Natural killer cell (primary cell): ENCODE measurements at regions not wholly inside any gene's neighbourhood (a gene's known extent, or its start where the extent isn't known, plus 50 kb on each side); places are given as distances from the start of the nearest gene placed in this dataset.

ENCODE experiments used
- ATAC-seq, 3 donors: fragments of 150-1000 bp in 2 of 3; fragments of 200-7000 bp in 1 of 3; cut with Tn5 transposase; 1 replicate in 1 of 3; 2 replicates in 2 of 3; pipeline ENCODE4 v1.10.0; 2021; ENCODE audit warnings: mild to moderate bottlenecking in 2 of 3, moderate library complexity in 2 of 3
- DNase-seq, 2 donors: peaks; one replicate each; pipeline versions ENCODE4 v3.0.0 to v3.0.0-alpha.2; 2013 to 2021; ENCODE audit warnings: mixed read lengths in 1 of 2
- H3K27ac ChIP-seq: one replicate; pipeline ENCODE4 v1.5.1; 2013; ENCODE audit warnings: mild to moderate bottlenecking, low read length
- H3K27me3 ChIP-seq: one replicate; pipeline ENCODE4 v1.6.1; 2013; ENCODE audit warnings: low read length; ENCODE audit not compliant: control insufficient read depth, insufficient read depth
- H3K36me3 ChIP-seq: one replicate; pipeline ENCODE4 v1.6.1; 2013; ENCODE audit warnings: low read length; ENCODE audit not compliant: control insufficient read depth, insufficient read depth
- H3K4me1 ChIP-seq: one replicate; pipeline ENCODE4 v1.6.1; 2013; ENCODE audit warnings: low read length; ENCODE audit not compliant: control insufficient read depth, insufficient read depth
- H3K4me3 ChIP-seq: one replicate; pipeline ENCODE4 v1.5.1; 2013; ENCODE audit warnings: low read length
- H3K9me3 ChIP-seq: one replicate; pipeline ENCODE4 v1.6.1; 2013; ENCODE audit warnings: low read length; ENCODE audit not compliant: control insufficient read depth, insufficient read depth
- H3K27ac Mint-ChIP-seq, 2 donors: one replicate each; pipeline ENCODE4 v1.8.0; 2022; ENCODE audit warnings: mild to moderate bottlenecking in 2 of 2, mixed read lengths in 2 of 2, moderate library complexity in 1 of 2
- H3K27me3 Mint-ChIP-seq, 2 donors: one replicate each; pipeline ENCODE4 v1.8.0; 2022; ENCODE audit warnings: low read depth in 2 of 2, mixed read lengths in 2 of 2
- H3K36me3 Mint-ChIP-seq: one replicate; pipeline ENCODE4 v1.8.0; 2022; ENCODE audit warnings: mixed read lengths
- H3K4me1 Mint-ChIP-seq, 2 donors: one replicate each; pipeline ENCODE4 v1.8.0; 2022; ENCODE audit warnings: mixed read lengths in 2 of 2
- H3K4me3 Mint-ChIP-seq: one replicate; pipeline ENCODE4 v1.8.0; 2022; ENCODE audit warnings: mild to moderate bottlenecking, moderate library complexity, mixed read lengths
- H3K9me3 Mint-ChIP-seq, 2 donors: one replicate each; pipeline ENCODE4 v1.8.0; 2022; ENCODE audit warnings: mixed read lengths in 2 of 2
- WGBS: methylation state at CpG from one replicate; pipeline ENCODE4 v1.1.7; 2013; ENCODE audit warnings: missing lambda C conversion rate; ENCODE audit not compliant: insufficient coverage; 5-methylcytosine and 5-hydroxymethylcytosine counted together
- intact Hi-C: fragments of 100-400 bp; cut with micrococcal nuclease; formaldehyde crosslinking; loops from one replicate; pipeline ENCODE4 v1.14.2; 2022
- TF ChIP-seq, protein P1 (sequence below): fragments of 200-600 bp; IDR thresholded peaks from one replicate; pipeline ENCODE4 v1.8.0; 2022; ENCODE audit warnings: antibody characterized with exemption

DNA sequence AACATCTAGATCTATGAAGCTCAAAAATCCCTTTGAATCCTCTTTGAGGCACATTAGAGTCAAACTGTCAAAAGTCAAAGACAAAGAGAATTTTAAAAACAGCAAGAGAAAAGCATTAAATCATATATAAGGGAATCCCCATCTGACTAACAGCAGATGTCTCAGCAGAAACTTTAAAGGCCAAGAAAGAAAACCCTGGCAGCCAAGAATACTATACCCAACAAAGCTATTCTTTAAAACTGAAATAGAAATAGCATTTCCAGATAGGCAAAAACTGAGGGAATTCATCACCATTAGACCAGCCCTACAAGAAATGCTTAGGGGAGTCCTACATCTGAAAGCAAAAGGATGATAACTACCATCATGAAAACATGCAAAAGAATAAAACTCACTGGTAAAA is 211.2 kb upstream of the PDZRN3 start:
- no peak for ATAC-seq
- intact Hi-C loops = no loop called here

DNA sequence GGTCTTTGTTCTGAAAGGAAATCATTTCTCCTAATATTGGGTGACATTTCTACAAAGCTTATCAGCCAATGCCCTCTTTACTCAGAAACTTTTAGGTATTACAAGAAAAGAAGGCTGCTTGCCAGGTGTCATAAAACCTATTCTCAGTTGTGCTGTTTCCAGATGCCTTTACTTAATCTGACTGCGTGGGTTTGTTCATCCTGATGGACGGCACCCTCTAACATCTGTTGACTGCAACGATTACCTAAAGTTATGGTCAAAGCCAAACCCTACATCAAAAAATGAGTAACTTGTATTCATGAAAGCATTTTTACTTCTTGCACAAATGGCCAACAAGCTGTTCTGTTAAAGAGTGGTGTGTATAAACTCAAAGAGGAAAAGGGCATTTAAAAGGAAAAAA is 207.7 kb upstream of the PDZRN3 start:
- Mint-ChIP-seq H3K36me3 (no peaks in the 10 kb centered on the region), H3K27me3 (no peaks in the 10 kb centered on the region), H3K27ac (no peak overlapping the region), H3K9me3 (peaks cover 22 to 28% of the 10 kb centered on the region in 2 donors), H3K4me1 (no peaks in the 10 kb centered on the region), H3K4me3 (no peak overlapping the region)
- no peaks in the 10 kb centered on the region for H3K36me3 ChIP-seq
- ATAC-seq (no peak), DNase-seq (no peak)
- intact Hi-C loops = no loop called here
- WGBS = 100% methylated on average over 3 of the region's 3 CpGs
- no peak overlapping the region for H3K27ac ChIP-seq
- H3K27me3 ChIP-seq = no peaks in the 10 kb centered on the region
- TF ChIP-seq, protein P1, sequence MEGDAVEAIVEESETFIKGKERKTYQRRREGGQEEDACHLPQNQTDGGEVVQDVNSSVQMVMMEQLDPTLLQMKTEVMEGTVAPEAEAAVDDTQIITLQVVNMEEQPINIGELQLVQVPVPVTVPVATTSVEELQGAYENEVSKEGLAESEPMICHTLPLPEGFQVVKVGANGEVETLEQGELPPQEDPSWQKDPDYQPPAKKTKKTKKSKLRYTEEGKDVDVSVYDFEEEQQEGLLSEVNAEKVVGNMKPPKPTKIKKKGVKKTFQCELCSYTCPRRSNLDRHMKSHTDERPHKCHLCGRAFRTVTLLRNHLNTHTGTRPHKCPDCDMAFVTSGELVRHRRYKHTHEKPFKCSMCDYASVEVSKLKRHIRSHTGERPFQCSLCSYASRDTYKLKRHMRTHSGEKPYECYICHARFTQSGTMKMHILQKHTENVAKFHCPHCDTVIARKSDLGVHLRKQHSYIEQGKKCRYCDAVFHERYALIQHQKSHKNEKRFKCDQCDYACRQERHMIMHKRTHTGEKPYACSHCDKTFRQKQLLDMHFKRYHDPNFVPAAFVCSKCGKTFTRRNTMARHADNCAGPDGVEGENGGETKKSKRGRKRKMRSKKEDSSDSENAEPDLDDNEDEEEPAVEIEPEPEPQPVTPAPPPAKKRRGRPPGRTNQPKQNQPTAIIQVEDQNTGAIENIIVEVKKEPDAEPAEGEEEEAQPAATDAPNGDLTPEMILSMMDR = no peak
- H3K4me3 ChIP-seq = no peak overlapping the region
- H3K4me1 ChIP-seq = no peaks in the 10 kb centered on the region
- H3K9me3 ChIP-seq = peaks cover 6% of the 10 kb centered on the region

More for the DNA sequence above, 211.2 kb upstream of the PDZRN3 start:
- no peak overlapping the region for H3K4me3 Mint-ChIP-seq
- no peaks in the 10 kb centered on the region for H3K27me3 Mint-ChIP-seq
- H3K9me3 Mint-ChIP-seq = peaks cover 18 to 31% of the 10 kb centered on the region in 2 donors
- H3K36me3 Mint-ChIP-seq = no peaks in the 10 kb centered on the region
- Histone ChIP-seq H3K4me1 (no peaks in the 10 kb centered on the region), H3K4me3 (no peak overlapping the region), H3K27me3 (no peaks in the 10 kb centered on the region), H3K36me3 (no peaks in the 10 kb centered on the region), H3K9me3 (peaks cover 6% of the 10 kb centered on the region), H3K27ac (no peak overlapping the region)
- no peak for DNase-seq
- H3K27ac Mint-ChIP-seq = no peak overlapping the region
- no peaks in the 10 kb centered on the region for H3K4me1 Mint-ChIP-seq
- TF ChIP-seq, protein P1 = no peak

DNA sequence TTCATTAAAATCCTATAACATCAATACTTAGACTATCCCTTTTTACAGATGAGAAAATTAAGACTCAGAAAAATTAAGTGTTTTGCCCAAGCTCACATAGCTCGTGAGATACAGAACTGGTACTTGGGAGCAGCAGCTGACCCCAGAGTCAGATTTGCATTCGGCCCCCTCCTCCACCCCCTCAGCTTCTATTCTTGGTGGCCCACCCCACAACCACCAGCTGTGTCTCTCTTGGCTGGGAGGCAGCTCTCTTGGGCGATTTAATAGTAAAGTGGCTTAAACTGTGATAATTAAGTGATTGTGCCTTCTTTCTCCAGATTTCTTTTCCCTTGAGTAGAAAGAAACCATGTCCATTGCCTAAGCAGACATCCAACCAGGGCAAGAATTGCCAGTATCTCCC is 203.6 kb upstream of the PDZRN3 start:
- no peak for DNase-seq
- Histone ChIP-seq H3K27ac (no peak overlapping the region), H3K36me3 (no peaks in the 10 kb centered on the region), H3K27me3 (no peaks in the 10 kb centered on the region), H3K4me3 (no peak overlapping the region), H3K4me1 (no peaks in the 10 kb centered on the region), H3K9me3 (no peaks in the 10 kb centered on the region)
- TF ChIP-seq, protein P1 = no peak
- no peak for ATAC-seq
- Mint-ChIP-seq H3K4me1 (no peaks in the 10 kb centered on the region), H3K4me3 (no peak overlapping the region), H3K27me3 (no peaks in the 10 kb centered on the region), H3K27ac (no peak overlapping the region), H3K9me3 (peaks cover 13 to 15% of the 10 kb centered on the region in 2 donors), H3K36me3 (no peaks in the 10 kb centered on the region)
- WGBS = 73% methylated on average over 2 of the region's 3 CpGs
- intact Hi-C loops = no loop called here

DNA sequence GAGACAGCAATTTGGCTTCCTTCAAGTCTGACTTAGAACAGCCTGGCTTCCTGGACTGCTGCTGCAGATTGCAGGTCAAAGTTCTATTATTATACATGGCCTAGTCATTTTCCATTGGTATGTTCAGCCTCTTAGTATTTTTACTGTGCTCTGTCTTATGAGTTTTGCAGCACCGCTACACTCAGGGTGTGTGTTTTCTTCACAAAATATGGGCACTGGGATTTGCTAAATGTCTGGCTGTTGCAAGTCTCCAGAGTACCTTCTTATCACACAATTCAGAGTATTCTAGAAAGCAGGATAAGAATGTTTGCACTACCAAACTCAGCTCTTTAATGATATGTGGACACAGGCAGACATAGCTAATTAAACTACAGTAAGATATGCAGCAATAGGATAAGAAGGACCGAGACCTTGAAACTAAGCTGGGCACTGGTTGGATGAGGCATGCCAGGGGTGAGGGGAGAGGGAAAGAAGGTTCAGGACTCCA is 203.0 kb upstream of the PDZRN3 start:
- no peaks in the 10 kb centered on the region for H3K36me3 Mint-ChIP-seq
- intact Hi-C loops = no loop called here

More for the DNA sequence above, 203.0 kb upstream of the PDZRN3 start:
- no peak overlapping the region for H3K4me3 Mint-ChIP-seq
- Histone ChIP-seq H3K36me3 (no peaks in the 10 kb centered on the region), H3K27ac (no peak overlapping the region), H3K27me3 (no peaks in the 10 kb centered on the region), H3K4me3 (no peak overlapping the region), H3K9me3 (no peaks in the 10 kb centered on the region), H3K4me1 (no peaks in the 10 kb centered on the region)
- TF ChIP-seq, protein P1 = no peak
- H3K4me1 Mint-ChIP-seq = no peaks in the 10 kb centered on the region
- H3K27me3 Mint-ChIP-seq = no peaks in the 10 kb centered on the region
- H3K27ac Mint-ChIP-seq = no peak overlapping the region
- H3K9me3 Mint-ChIP-seq = peaks cover 15 to 16% of the 10 kb centered on the region in 2 donors
- ATAC-seq (no peak), DNase-seq (no peak)
- 92% methylated on average over 2 of the region's 2 CpGs for WGBS
